LNCAP (cell line): ENCODE measurements at regions not wholly inside any gene's neighbourhood (a gene's known extent, or its start where the extent isn't known, plus 50 kb on each side); places are given as distances from the start of the nearest gene placed in this dataset.

Source experiments
- CTCF ChIP-seq: fragments of 450-650 bp; IDR thresholded peaks from 2 replicates; pipeline ENCODE4 v1.5.1; 2017; ENCODE audit warnings: mild to moderate bottlenecking

- no peak for TF ChIP-seq CTCF
These were observed 363.1 kb upstream of the OR4E1 start for GRCh38 chr14:22036541-22037239.

- TF ChIP-seq CTCF = no peak
These were observed 352.9 kb upstream of the OR4E1 start for GRCh38 chr14:22026527-22026926.

DNA sequence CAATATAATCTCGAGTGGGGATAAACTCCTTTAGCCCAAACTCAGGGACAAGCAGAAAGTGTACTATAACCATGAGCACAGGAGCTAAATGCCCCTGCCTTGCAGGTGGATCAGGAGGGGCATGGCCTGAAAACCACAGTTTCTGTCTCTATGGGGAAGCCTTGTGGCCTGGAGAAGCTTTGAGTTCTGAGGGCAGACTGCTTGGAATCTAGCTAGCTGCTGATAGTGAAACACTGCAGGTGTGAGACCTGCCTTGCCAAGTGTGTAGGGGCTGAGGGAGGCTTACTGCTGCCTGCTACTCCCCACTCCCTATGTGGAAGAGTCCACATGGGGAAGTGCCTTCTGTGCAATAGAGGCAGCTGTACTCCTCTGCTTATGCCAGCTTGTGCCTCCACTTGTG is 352.3 kb upstream of the OR4E1 start:
- no peak for TF ChIP-seq CTCF

DNA sequence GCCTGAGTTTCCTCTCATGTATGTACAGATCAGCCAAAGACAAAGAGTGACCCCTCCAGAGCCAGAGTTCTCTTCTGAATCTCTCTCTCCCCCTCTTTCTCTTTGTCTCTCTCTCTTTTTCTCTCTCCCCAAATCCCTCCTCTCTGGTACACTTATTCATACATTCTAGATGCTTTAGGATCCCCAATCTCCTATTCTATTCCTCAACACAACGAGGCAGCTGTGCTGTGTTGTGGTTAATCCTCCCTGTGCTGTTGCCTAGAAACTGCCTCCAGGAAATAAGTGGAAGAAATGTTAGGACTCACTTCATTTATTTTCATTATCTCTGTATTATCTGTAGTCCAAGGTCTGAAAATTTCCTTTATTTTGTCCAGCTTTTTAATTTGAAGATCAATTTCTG is 350.5 kb upstream of the OR4E1 start:
- no peak for TF ChIP-seq CTCF

DNA sequence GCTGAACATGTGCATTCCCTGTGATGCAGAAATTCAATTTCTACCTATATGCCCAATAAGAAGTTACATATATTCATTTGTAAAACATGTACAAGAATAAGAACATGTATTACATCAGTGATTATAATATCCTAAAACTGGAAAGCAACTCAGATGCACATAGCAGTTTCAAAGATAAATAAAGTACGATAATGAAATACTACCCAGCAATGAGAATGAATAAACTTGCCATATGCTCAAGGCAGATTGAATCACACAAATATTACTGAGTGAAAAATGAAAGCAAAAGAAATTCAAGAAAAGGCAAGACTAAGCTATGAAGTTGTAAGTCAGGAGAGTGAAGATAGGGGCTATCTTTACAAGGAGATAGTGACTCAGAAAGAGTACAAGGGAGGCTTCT is 345.3 kb upstream of the OR4E1 start:
- no peak for TF ChIP-seq CTCF

- no peak for TF ChIP-seq CTCF
These were observed 338.8 kb upstream of the OR4E1 start for GRCh38 chr14:22012452-22012851.

GRCh38 chr14:22011253-22011642 is 337.6 kb upstream of the OR4E1 start:
- TF ChIP-seq CTCF = no peak
